ENCODE measurements at regions not wholly inside any gene's neighbourhood (a gene's known extent, or its start where the extent isn't known, plus 50 kb on each side); places are given as distances from the start of the nearest gene placed in this dataset.

DNA sequence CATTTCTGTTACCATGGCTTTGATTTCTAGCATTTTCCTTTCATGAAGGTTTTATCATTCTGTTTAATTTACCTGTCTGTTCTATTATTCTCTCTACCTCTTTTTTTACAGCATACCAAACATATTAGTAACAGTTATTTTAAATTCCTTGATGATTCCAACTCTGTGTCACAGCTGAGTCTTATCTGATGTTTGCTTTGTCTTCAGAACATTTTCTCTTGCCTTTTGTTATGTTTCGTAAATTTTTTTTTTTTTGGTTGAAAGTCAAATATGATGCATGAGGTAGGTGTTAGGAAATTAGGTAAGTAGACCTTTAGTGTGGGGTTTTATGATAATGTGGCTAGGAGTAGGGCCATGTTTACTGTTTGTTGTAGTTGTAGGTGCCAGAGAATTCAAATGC lies 496.4 kb downstream of the FOXG1 start:
- H3K27ac Mint-ChIP-seq = no peak overlapping the region
- intact Hi-C loops (cut with micrococcal nuclease) = no loop called here
- H3K9me3 ChIP-seq (ENCODE audit: control extremely low read depth in 1 of 3, control insufficient read depth in 2 of 3, insufficient read depth in 1 of 3, low read length in 2 of 3) = peaks cover 0 to 2% (median 0%) of the 10 kb centered on the region in 3 donors
- ChIA-PET CTCF (no interaction called here), POLR2A (no interaction called here)
- TF ChIP-seq EZH2 (IDR thresholded peaks at IDR 0.05; ENCODE audit: borderline replicate concordance, insufficient read depth, low read depth, low read length, poor library complexity, severe bottlenecking) = no peak
- TF ChIP-seq, protein P1, sequence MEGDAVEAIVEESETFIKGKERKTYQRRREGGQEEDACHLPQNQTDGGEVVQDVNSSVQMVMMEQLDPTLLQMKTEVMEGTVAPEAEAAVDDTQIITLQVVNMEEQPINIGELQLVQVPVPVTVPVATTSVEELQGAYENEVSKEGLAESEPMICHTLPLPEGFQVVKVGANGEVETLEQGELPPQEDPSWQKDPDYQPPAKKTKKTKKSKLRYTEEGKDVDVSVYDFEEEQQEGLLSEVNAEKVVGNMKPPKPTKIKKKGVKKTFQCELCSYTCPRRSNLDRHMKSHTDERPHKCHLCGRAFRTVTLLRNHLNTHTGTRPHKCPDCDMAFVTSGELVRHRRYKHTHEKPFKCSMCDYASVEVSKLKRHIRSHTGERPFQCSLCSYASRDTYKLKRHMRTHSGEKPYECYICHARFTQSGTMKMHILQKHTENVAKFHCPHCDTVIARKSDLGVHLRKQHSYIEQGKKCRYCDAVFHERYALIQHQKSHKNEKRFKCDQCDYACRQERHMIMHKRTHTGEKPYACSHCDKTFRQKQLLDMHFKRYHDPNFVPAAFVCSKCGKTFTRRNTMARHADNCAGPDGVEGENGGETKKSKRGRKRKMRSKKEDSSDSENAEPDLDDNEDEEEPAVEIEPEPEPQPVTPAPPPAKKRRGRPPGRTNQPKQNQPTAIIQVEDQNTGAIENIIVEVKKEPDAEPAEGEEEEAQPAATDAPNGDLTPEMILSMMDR (IDR thresholded peaks at IDR 0.05) = no peak
- H3K27me3 ChIP-seq (replicated peaks in 1 of 4; ENCODE audit: control extremely low read depth in 1 of 4, control insufficient read depth in 3 of 4, insufficient read depth in 4 of 4, low read length in 3 of 4) = no peaks in the 10 kb centered on the region
- ATAC-seq (ENCODE audit: low read depth) (no peak), DNase-seq (no peak)
- H3K4me3 Mint-ChIP-seq = no peak overlapping the region
- H2AFZ ChIP-seq (ENCODE audit: insufficient read depth, low read depth, low read length, poor library complexity, severe bottlenecking) = no peak overlapping the region
- H3K27me3 Mint-ChIP-seq = no peaks in the 10 kb centered on the region
- no peak overlapping the region for H3K4me2 ChIP-seq (replicated peaks; ENCODE audit: low read depth, low read length, poor library complexity, severe bottlenecking)
- H3K9ac ChIP-seq (ENCODE audit: low read length) = no peak overlapping the region
- H3K4me3 ChIP-seq (ENCODE audit: control extremely low read depth in 1 of 5, extremely low read depth in 1 of 5, insufficient read depth in 1 of 5, low read depth in 2 of 5, low read length in 4 of 5) = no peak overlapping the region
- no peak overlapping the region for H3K27ac ChIP-seq (ENCODE audit: low read length in 2 of 2)
- H3K4me1 Mint-ChIP-seq = no peaks in the 10 kb centered on the region
- H3K9me3 Mint-ChIP-seq (ENCODE audit: insufficient read depth) = no peaks in the 10 kb centered on the region
- WGBS (ENCODE audit: insufficient coverage) = 100% methylated on average over 1 of the region's 1 CpG
- H3K36me3 ChIP-seq (replicated peaks in 1 of 2; ENCODE audit: control extremely low read depth in 1 of 2, control insufficient read depth in 1 of 2, extremely low read depth in 1 of 2, insufficient read depth in 2 of 2, low read length in 1 of 2) = no peaks in the 10 kb centered on the region
- no peaks in the 10 kb centered on the region for H3K4me1 ChIP-seq (ENCODE audit: control insufficient read depth in 2 of 2, insufficient read depth in 2 of 2, low read length in 2 of 2)
- H3K79me2 ChIP-seq (ENCODE audit: control insufficient read depth, insufficient read depth, low read length) = no peaks in the 10 kb centered on the region
- H4K20me1 ChIP-seq (ENCODE audit: control insufficient read depth, insufficient read depth, low read length, poor library complexity, severe bottlenecking) = no peaks in the 10 kb centered on the region

DNA sequence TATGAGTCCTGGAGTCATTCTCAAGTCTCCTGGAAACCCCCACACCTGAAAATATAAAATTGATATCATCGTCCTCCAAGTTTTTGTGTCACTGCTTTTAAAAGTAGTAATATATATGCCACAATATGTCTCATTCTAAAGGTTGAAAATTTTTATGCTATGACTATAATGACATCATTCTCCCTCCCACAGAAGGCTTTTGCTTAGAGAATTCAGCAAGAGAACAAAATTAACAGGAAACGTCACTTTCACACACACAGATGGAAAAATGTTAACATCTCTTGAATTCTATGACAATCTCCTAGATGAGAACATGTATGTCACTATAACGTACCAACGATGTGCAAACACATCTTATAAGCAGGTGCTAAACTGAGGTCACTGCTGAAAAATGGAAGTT lies 498.3 kb downstream of the FOXG1 start:
- no peak overlapping the region for H3K4me3 Mint-ChIP-seq
- no peaks in the 10 kb centered on the region for H3K36me3 ChIP-seq (replicated peaks in 1 of 2; ENCODE audit: control extremely low read depth in 1 of 2, control insufficient read depth in 1 of 2, extremely low read depth in 1 of 2, insufficient read depth in 2 of 2, low read length in 1 of 2)

More for the DNA sequence above, 498.3 kb downstream of the FOXG1 start:
- Histone ChIP-seq H3K4me2 (replicated peaks; ENCODE audit: low read depth, low read length, poor library complexity, severe bottlenecking) (no peak overlapping the region), H3K27me3 (replicated peaks in 1 of 4; ENCODE audit: control extremely low read depth in 1 of 4, control insufficient read depth in 3 of 4, insufficient read depth in 4 of 4, low read length in 3 of 4) (no peaks in the 10 kb centered on the region), H3K9me3 (ENCODE audit: control extremely low read depth in 1 of 3, control insufficient read depth in 2 of 3, insufficient read depth in 1 of 3, low read length in 2 of 3) (no peaks in the 10 kb centered on the region), H3K27ac (ENCODE audit: low read length in 2 of 2) (no peak overlapping the region), H3K9ac (ENCODE audit: low read length) (no peak overlapping the region), H3K4me1 (ENCODE audit: control insufficient read depth in 2 of 2, insufficient read depth in 2 of 2, low read length in 2 of 2) (no peaks in the 10 kb centered on the region), H4K20me1 (ENCODE audit: control insufficient read depth, insufficient read depth, low read length, poor library complexity, severe bottlenecking) (no peaks in the 10 kb centered on the region), H3K79me2 (ENCODE audit: control insufficient read depth, insufficient read depth, low read length) (no peaks in the 10 kb centered on the region), H2AFZ (ENCODE audit: insufficient read depth, low read depth, low read length, poor library complexity, severe bottlenecking) (no peak overlapping the region), H3K4me3 (ENCODE audit: control extremely low read depth in 1 of 5, extremely low read depth in 1 of 5, insufficient read depth in 1 of 5, low read depth in 2 of 5, low read length in 4 of 5) (no peak overlapping the region)
- CTCF ChIA-PET = no interaction called here
- Mint-ChIP-seq H3K9me3 (ENCODE audit: insufficient read depth) (no peaks in the 10 kb centered on the region), H3K4me1 (no peaks in the 10 kb centered on the region), H3K27ac (no peak overlapping the region), H3K27me3 (no peaks in the 10 kb centered on the region)
- TF ChIP-seq EZH2 (IDR thresholded peaks at IDR 0.05; ENCODE audit: borderline replicate concordance, insufficient read depth, low read depth, low read length, poor library complexity, severe bottlenecking) = no peak
- TF ChIP-seq, protein P1 (IDR thresholded peaks at IDR 0.05) = no peak
- POLR2A ChIA-PET = no interaction called here
- intact Hi-C loops (cut with micrococcal nuclease) = no loop called here
- WGBS (ENCODE audit: insufficient coverage) = 70% methylated on average over 2 of the region's 4 CpGs
- no peak for ATAC-seq (ENCODE audit: low read depth)
- no peak for DNase-seq

All from B cell (primary cell).